Endothelial cell of umbilical vein (primary cell): ENCODE measurements at regions not wholly inside any gene's neighbourhood (a gene's known extent, or its start where the extent isn't known, plus 50 kb on each side); places are given as distances from the start of the nearest gene placed in this dataset.

Experiments
- BruUV-seq: library from RNA; stranded (reverse); fragments of 400-500 nt; replicated peaks from 2 replicates; lab custom pipeline; 2021; lab: Mats Ljungman, UMichigan
- CTCF ChIA-PET: fragments of 300-600, 350-600 bp; sonication (Branson Sonifier 250); formaldehyde crosslinking; loops from one replicate; lab custom pipeline; 2021; ENCODE audit warnings: antibody characterized with exemption, inconsistent platforms; lab: Charles Lee
- POLR2A ChIA-PET: fragments of 300-600, 350-600 bp; sonication (Branson Sonifier 250); formaldehyde crosslinking; loops from one replicate; lab custom pipeline; 2021; ENCODE audit warnings: antibody characterized with exemption, inconsistent platforms; lab: Charles Lee
- DNase-seq: peaks from one replicate; pipeline ENCODE4 v3.0.0-alpha.2; 2011; ENCODE audit warnings: low read depth, low spot score
- FAIRE-seq: peaks from 2 replicates; lab custom pipeline; 2011; peaks lifted over from hg19 to GRCh38; lab: Jason Lieb, UNC
- H2AFZ ChIP-seq: 2 replicates; pipeline ENCODE4 v1.6.0; 2012; ENCODE audit warnings: low read depth, low read length, control low read depth, inconsistent platforms
- H3K27ac ChIP-seq: 2 replicates; pipeline ENCODE4 v1.5.1; 2011; ENCODE audit warnings: low read depth, mild to moderate bottlenecking, control low read depth, low read length, moderate library complexity; ENCODE audit not compliant: insufficient read depth
- H3K27me3 ChIP-seq, 2 experiments: 2 replicates each; pipeline versions ENCODE4 v1.6.0 to v1.6.1; 2011; ENCODE audit warnings: low read length in 2 of 2, mixed read lengths in 1 of 2; ENCODE audit not compliant: control insufficient read depth in 2 of 2, insufficient read depth in 2 of 2
- H3K36me3 ChIP-seq, 2 experiments: 2 replicates in 1 of 2; 3 replicates in 1 of 2; pipeline ENCODE4 v1.5.1; 2011; ENCODE audit warnings: low read length in 2 of 2, mild to moderate bottlenecking in 1 of 2, moderate library complexity in 1 of 2; ENCODE audit not compliant: control insufficient read depth in 2 of 2, insufficient read depth in 2 of 2; ENCODE audit errors: extremely low read depth in 1 of 2
- H3K4me1 ChIP-seq: 3 replicates; pipeline ENCODE4 v1.5.1; 2011; ENCODE audit warnings: mild to moderate bottlenecking, low read length; ENCODE audit not compliant: control insufficient read depth, insufficient read depth; ENCODE audit errors: extremely low read depth
- H3K4me2 ChIP-seq: 2 replicates; pipeline ENCODE4 v1.6.1; 2011; ENCODE audit warnings: low read length, control low read depth, mixed read lengths; ENCODE audit not compliant: insufficient read depth
- H3K4me3 ChIP-seq, 3 experiments: fragments of 200-600 bp in 1 of 3; sonication (generic), shearing (Covaris generic) in 1 of 3; replicated peaks in 1 of 3; 2 replicates each; pipeline ENCODE4 v1.5.1; 2011 to 2016; ENCODE audit warnings: control low read depth in 3 of 3, low read length in 3 of 3, mild to moderate bottlenecking in 2 of 3, inconsistent platforms in 1 of 3, low read depth in 1 of 3, moderate library complexity in 1 of 3; ENCODE audit not compliant: insufficient read depth in 1 of 3
- H3K79me2 ChIP-seq: 2 replicates; pipeline ENCODE4 v1.6.0; 2012; ENCODE audit warnings: low read length, inconsistent platforms; ENCODE audit not compliant: control insufficient read depth, insufficient read depth
- H3K9ac ChIP-seq: replicated peaks from 2 replicates; pipeline ENCODE3; 2011; ENCODE audit warnings: low read length, control low read depth; ENCODE audit not compliant: insufficient read depth; ENCODE audit errors: extremely low read depth
- H3K9me1 ChIP-seq: replicated peaks from 3 replicates; pipeline ENCODE4 v1.6.0; 2011; ENCODE audit warnings: mild to moderate bottlenecking, low read length; ENCODE audit not compliant: control insufficient read depth, insufficient read depth; ENCODE audit errors: extremely low read depth
- H3K9me3 ChIP-seq: replicated peaks from 2 replicates; pipeline ENCODE4 v1.5.1; 2012; ENCODE audit warnings: low read length, inconsistent platforms; ENCODE audit not compliant: control insufficient read depth, insufficient read depth
- H4K20me1 ChIP-seq: replicated peaks from 2 replicates; pipeline ENCODE3; 2011; ENCODE audit warnings: mild to moderate bottlenecking, low read length; ENCODE audit not compliant: control insufficient read depth, insufficient read depth; ENCODE audit errors: extremely low read depth
- EZH2 ChIP-seq: IDR thresholded peaks from 2 replicates; pipeline ENCODE4 v1.6.1; 2012; ENCODE audit warnings: borderline replicate concordance, low read depth, mild to moderate bottlenecking, moderate library complexity, low read length, inconsistent platforms; ENCODE audit not compliant: severe bottlenecking
- FOS ChIP-seq: IDR thresholded peaks from 2 replicates; pipeline ENCODE4 v1.6.1; 2011; ENCODE audit warnings: mild to moderate bottlenecking, low read length, moderate library complexity, borderline replicate concordance; ENCODE audit not compliant: insufficient read depth
- GATA2 ChIP-seq: IDR thresholded peaks from 2 replicates; pipeline ENCODE4 v1.7.0; 2011; ENCODE audit warnings: low read depth, mild to moderate bottlenecking, moderate library complexity, mixed read lengths, low read length; ENCODE audit not compliant: insufficient read length, insufficient read depth
- JUN ChIP-seq: IDR thresholded peaks from 2 replicates; pipeline ENCODE4 v1.6.1; 2011; ENCODE audit warnings: borderline replicate concordance, low read depth; ENCODE audit not compliant: insufficient read length, insufficient read depth
- MYC ChIP-seq: IDR thresholded peaks from one replicate; pipeline ENCODE4 v1.6.1; 2011; ENCODE audit warnings: mild to moderate bottlenecking, low read depth, low read length
- POLR2A ChIP-seq: IDR thresholded peaks from 2 replicates; pipeline ENCODE4 v1.6.1; 2012; ENCODE audit warnings: low read depth, mild to moderate bottlenecking, control low read depth, low read length
- POLR2AphosphoS5 ChIP-seq: IDR thresholded peaks from 2 replicates; pipeline ENCODE4 v1.6.1; 2012; ENCODE audit warnings: low read depth, mild to moderate bottlenecking, control low read depth, low read length, moderate library complexity; ENCODE audit not compliant: insufficient read depth
- dilution Hi-C: fragments of 300-500 bp; cut with MboI; formaldehyde crosslinking; loops from one replicate; pipeline ENCODE4 v1.15.0; 2019; ENCODE audit warnings: low sequenced_read_pairs; ENCODE audit not compliant: extremely low pct_ligation_motif_present
- intact Hi-C: fragments of 100-400 bp; cut with micrococcal nuclease; formaldehyde crosslinking; loops from one replicate; pipeline ENCODE4 v1.10.0; 2022
- TF ChIP-seq, protein P1 (sequence below): IDR thresholded peaks from 2 replicates; pipeline ENCODE4 v1.6.1; 2011; ENCODE audit not compliant: insufficient read depth, insufficient read length
- TF ChIP-seq, protein P2 (sequence below), 2 donors: IDR thresholded peaks; 1 replicate in 1 of 2; 2 replicates in 1 of 2; pipeline ENCODE4 v1.5.1; 2011; ENCODE audit warnings: low read length in 2 of 2, mild to moderate bottlenecking in 2 of 2, moderate library complexity in 2 of 2, control low read depth in 1 of 2, inconsistent platforms in 1 of 2, low read depth in 1 of 2; ENCODE audit not compliant: insufficient read depth in 1 of 2; ENCODE audit errors: extremely low read depth in 1 of 2

DNA sequence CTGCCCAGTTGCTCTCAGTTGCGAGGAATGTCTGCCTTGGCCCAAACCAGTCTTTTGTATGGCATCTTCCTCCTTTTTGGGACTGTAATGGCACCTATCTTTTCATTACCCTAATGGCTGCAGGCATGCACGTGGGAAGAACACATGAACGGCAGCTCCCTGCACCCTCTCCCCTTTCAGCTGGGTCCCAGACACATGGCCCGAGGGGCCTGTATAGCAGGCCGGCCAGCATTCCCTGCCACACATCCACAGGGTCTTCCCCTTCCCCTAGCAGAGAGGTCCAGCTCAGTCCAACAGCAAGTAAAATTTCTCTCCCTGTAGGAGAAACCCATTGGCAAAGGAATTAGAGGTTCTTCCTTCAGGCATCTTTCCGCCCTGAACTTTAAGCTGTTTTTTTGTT is 829.1 kb upstream of the AGA start:
- Histone ChIP-seq H3K9me3 (no peaks in the 10 kb centered on the region), H3K4me3 (no peak overlapping the region), H3K79me2 (no peaks in the 10 kb centered on the region), H3K4me1 (no peaks in the 10 kb centered on the region), H3K27ac (no peak overlapping the region), H3K9ac (no peak overlapping the region), H3K36me3 (no peaks in the 10 kb centered on the region), H3K4me2 (no peak overlapping the region), H3K27me3 (no peaks in the 10 kb centered on the region), H4K20me1 (no peaks in the 10 kb centered on the region), H3K9me1 (no peaks in the 10 kb centered on the region), H2AFZ (no peak overlapping the region)
- ChIA-PET CTCF (no interaction called here), POLR2A (no interaction called here)
- TF ChIP-seq POLR2AphosphoS5 (no peak), MYC (no peak), JUN (no peak), FOS (no peak), EZH2 (no peak), POLR2A (no peak), GATA2 (no peak)
- TF ChIP-seq, protein P1, sequence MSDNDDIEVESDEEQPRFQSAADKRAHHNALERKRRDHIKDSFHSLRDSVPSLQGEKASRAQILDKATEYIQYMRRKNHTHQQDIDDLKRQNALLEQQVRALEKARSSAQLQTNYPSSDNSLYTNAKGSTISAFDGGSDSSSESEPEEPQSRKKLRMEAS, result no peak
- TF ChIP-seq, protein P2, sequence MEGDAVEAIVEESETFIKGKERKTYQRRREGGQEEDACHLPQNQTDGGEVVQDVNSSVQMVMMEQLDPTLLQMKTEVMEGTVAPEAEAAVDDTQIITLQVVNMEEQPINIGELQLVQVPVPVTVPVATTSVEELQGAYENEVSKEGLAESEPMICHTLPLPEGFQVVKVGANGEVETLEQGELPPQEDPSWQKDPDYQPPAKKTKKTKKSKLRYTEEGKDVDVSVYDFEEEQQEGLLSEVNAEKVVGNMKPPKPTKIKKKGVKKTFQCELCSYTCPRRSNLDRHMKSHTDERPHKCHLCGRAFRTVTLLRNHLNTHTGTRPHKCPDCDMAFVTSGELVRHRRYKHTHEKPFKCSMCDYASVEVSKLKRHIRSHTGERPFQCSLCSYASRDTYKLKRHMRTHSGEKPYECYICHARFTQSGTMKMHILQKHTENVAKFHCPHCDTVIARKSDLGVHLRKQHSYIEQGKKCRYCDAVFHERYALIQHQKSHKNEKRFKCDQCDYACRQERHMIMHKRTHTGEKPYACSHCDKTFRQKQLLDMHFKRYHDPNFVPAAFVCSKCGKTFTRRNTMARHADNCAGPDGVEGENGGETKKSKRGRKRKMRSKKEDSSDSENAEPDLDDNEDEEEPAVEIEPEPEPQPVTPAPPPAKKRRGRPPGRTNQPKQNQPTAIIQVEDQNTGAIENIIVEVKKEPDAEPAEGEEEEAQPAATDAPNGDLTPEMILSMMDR (IDR thresholded peaks at IDR 0.05; ENCODE audit: extremely low read depth in 1 of 2, insufficient read depth in 1 of 2, low read depth in 1 of 2, low read length in 2 of 2), result no peak
- no peak for DNase-seq
- FAIRE-seq, result no peak
- no TSS peak for BruUV-seq
- intact Hi-C loops, result no loop called here
- dilution Hi-C loops, result no loop called here
